NOMO-1 treated with dmso at 0.1 percent for 144 hours (cell line): ENCODE measurements at regions not wholly inside any gene's neighbourhood (a gene's known extent, or its start where the extent isn't known, plus 50 kb on each side); places are given as distances from the start of the nearest gene placed in this dataset.

Experiments
- DNase-seq: peaks from one replicate; lab custom pipeline; 2025; ENCODE audit not compliant: unreplicated experiment; lab: John Stamatoyannopoulos, UW

GRCh38 chr13:105037110-105037509, 1498.4 kb downstream of the EFNB2 start:
- DNase-seq, result no peak

- DNase-seq, result no peak
These were observed 1500.4 kb downstream of the EFNB2 start for GRCh38 chr13:105035092-105035491.

DNA sequence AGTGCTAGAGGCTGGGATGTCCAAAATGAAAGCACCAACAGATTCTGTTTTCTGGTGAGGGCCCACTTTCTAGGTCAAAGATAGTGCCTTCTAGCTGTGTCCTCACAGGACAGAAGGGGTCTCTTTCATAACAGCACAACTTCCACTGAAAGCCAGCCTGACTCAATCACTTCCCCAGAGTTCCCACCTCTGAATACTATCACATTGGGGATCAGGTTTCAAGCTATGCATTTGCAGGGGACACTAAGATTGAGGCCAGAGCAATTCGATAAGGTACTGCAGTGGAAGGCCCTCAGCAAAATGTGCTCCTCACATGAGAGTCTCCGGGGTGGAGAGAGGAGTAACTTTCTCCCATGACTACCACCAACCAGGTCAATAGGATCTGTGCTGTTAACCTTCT, 1501.5 kb downstream of the EFNB2 start:
- no peak for DNase-seq

DNA sequence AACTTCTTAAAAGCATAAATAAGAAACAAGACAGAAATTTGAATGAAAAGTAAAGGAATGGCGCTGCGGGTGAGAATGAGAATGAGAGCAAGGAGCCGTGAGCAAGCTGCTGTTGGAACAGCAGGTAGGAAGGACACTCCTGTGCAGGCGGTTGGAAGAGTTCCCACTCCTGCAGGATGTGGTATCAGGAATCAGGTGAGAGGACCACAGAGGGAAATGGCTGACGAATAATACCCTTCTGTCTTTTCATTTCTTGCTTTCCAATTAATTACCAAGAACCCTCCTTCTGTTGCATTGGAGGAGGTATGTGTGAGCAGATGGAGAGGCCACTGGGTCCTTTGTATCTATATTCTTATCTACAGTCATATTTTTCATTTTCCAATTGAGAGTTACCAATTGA, 1504.2 kb downstream of the EFNB2 start:
- no peak for DNase-seq

GRCh38 chr13:105030851-105031250, 1504.6 kb downstream of the EFNB2 start:
- DNase-seq, result no peak

DNA sequence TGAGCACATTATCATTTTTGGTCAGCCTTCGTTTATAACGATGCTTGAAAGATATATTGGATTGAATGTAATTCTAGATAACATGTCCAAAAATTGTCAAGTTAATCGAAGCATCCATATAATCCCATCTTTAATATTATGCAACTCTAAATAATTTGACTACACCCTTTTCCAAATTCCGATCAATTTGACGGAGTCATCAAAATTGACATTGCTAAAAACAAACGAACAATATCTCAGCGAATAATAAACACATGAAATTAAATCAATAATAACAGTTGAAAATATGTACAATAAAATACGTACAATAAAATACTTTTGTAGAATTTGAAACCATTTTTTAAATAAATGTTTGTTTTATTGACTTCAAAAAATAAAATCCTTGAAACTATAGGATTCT, 1516.4 kb downstream of the EFNB2 start:
- DNase-seq, result no peak

DNA sequence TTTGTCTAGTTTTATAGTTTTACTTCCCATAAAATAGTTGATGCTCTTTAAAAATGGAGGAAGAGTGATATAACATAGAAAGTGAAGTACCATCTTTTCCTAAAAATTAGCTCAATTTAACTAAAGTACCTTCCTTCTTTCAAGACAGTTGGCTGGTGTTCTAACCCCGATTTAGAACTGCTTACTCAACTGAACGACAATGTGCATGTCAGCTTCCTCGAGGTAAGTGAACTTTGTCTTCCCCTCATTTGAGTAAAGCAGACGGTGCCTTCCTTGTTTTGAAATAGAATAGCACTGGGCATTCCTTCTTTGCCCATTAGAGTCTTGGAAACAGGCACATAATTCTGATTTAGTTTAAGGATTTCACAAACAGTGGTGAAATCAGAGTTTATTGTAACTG, 1519.2 kb downstream of the EFNB2 start:
- DNase-seq, result no peak

- no peak for DNase-seq
These were observed 1526.9 kb downstream of the EFNB2 start for GRCh38 chr13:105008604-105009003.

- DNase-seq, result no peak
These were observed 1528.2 kb downstream of the EFNB2 start for GRCh38 chr13:105007166-105007808.

- no peak for DNase-seq
These were observed 1539.4 kb downstream of the EFNB2 start for GRCh38 chr13:104996022-104996421.

DNA sequence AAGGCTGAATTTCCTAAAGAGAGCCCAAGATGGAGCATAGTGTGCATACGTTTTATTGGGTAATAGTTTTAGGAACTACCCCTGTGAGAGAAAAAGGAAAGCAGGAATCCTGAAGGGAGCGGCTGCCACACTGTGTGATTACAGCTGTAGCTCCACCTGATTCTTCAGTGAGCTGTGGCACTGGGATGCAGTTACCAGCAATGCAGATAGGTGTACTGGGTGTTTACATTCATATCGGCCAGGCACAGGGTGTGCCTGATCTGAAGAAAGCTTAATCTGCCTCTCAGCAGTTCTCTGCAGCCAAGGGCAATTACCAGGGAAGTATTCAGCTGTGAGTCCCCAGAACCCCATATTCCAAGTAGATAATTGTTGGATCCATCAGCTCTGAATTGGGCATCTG, 1541.8 kb downstream of the EFNB2 start:
- no peak for DNase-seq

DNA sequence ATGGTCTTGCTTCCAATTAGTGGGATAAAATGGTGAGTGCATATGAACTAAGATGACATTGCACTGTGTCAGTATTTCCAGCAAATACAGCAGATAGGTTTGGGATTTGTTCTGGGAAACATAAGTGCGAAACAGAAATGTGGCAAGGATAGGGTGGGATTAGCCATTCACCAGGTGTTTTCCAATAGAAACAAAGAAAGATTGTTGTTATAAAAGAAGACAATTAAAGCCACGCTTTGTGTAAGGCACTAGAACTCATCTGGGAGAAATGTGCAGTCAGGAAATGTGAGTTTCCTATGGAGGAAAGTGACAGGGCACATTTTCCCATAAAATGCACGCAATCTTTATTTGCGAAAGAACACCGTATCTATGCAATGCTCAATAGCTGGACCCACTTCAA, 1547.8 kb downstream of the EFNB2 start:
- no peak for DNase-seq

DNA sequence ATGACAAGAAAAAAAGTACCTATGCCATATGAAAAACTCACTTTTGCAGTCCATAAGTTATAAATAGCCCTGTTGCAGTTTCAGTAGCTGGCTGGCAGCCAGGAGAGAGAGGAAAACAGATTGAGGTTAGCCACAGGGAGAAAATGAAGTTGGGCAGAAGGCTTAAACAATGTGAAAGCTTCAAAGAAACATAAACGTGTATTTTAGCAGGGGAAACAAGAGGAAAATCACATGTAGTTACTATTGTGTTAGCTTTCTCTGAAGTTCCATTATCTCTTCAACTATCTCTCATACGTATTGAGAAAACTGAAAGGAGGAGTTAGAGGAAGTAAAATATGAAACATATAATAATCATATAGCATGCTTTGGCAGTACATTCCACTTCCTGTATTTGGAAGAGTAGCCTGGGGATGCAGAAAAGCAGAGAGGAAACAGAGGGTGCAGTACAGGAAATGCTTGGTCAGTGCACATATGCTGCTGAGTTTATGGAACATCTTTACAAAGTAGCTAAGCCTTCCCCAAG, 1551.1 kb downstream of the EFNB2 start:
- peak; percentile 79 for DNase-seq

- no peak for DNase-seq
These were observed 1551.9 kb downstream of the EFNB2 start for GRCh38 chr13:104983601-104984000.

DNA sequence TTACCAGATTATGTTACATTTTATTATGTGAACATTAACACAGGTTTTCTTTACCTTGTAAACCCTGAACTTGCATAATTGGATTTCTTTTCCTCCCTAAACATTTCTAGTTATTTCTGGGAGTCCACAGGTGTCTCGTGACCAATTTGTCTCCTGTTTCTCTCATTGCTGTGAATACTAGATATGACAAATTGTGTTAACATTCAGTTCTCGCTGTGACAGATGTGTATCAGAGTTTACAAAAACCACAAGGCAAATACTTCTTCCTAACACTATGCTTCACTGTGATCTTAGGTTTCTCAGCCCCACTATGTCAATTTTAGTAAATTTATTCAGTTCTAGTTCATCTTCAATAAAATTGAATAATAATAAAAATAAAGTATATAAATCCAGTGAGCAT, 1554.9 kb downstream of the EFNB2 start:
- no peak for DNase-seq

- no peak for DNase-seq
These were observed 1556.0 kb downstream of the EFNB2 start for GRCh38 chr13:104979281-104980030.

GRCh38 chr13:104976986-104977385, 1558.5 kb downstream of the EFNB2 start:
- DNase-seq, result no peak

GRCh38 chr13:104975272-104975671, 1560.2 kb downstream of the EFNB2 start:
- DNase-seq, result no peak

DNA sequence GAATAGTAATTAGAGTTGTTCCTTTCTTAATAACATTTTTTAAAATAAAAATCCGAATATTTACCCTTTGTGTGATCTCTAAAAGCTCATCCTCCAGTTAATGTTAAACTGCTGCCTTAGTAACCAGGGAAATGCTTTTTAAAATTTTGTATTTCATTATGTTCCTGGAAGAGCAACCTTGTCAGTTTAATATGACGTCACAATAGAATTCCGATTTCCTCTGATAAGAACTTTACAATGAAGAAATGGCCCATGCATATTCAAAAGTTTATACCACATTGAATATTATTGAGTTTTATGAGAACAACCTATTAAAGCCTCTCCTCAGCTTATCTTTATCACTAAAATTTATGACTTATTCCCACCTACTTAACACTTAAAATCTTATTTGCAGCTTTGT, 1566.6 kb downstream of the EFNB2 start:
- no peak for DNase-seq

DNA sequence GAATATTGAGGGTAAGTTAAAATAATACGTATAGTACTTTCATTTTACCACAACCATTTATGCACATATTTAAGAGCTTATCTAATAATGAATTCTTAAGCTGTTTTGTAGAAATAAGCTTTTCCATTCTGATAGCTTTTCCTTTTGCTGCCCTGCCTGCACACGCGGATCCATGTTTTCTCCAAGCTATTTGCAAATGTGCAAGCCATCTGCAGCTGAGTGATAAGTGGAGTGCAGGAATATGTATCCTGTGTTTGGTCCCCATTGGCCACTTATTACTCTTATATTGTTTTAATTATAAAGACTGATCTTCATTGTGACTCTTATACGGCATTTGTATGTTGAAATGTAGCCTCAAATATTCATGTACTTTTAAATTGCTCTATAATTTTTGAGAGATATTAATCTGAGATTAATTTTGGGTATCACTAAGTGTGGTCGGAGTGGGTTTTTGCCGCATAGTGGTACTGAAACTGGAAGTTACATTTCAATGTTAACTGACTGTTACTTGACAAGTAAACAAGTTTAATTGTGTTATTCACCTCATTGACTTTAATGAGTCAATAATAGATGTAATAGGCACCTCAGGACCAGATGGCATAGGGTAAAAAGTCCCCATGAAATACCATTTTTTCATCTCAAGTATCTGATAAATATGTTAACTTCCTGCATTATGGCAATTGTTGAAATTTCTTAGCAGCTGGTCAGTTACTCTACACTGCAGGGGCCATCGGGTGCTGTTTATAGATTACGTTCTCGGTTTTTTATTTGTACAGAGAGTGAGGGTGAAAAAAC, 1567.4 kb downstream of the EFNB2 start:
- no peak for DNase-seq

GRCh38 chr13:104967376-104967775, 1568.1 kb downstream of the EFNB2 start:
- no peak for DNase-seq

DNA sequence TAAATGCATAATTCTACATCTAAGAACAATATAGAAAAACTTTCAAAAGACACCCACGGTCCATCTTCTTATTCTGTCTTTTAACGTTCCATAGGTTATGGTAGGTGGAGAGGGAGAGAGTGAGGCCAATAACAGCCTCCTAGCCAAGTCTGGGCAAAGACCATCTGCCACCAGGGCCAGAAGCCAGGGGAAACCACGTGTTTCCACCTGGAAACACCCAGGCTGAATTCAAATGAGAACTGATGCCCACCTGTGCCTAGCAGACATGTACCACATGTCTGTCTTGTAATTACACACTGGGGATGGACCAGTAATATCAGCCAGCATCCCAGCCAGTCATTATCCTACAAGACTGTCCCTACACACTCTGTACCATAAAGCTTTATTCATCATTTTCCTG, 1573.1 kb downstream of the EFNB2 start:
- DNase-seq, result no peak
